NCI-H69 (cell line): ENCODE measurements at regions not wholly inside any gene's neighbourhood (a gene's known extent, or its start where the extent isn't known, plus 50 kb on each side); places are given as distances from the start of the nearest gene placed in this dataset.

ENCODE experiments used
- DNase-seq: peaks from one replicate; lab custom pipeline; 2025; lab: John Stamatoyannopoulos, UW

- no peak for DNase-seq
Measured at GRCh38 chr16:35639233-35640205, 2180.1 kb downstream of the TP53TG3F start.

GRCh38 chr16:35642322-35642835, 2183.0 kb downstream of the TP53TG3F start:
- no peak for DNase-seq

GRCh38 chr16:35651841-35652240, 2192.4 kb downstream of the TP53TG3F start:
- DNase-seq, result no peak

GRCh38 chr16:35664091-35664693, 2204.8 kb downstream of the TP53TG3F start:
- no peak for DNase-seq

- no peak for DNase-seq
Measured at GRCh38 chr16:35685085-35685484, 2225.7 kb downstream of the TP53TG3F start.

- DNase-seq, result no peak
Measured at GRCh38 chr16:35686595-35686994, 2227.2 kb downstream of the TP53TG3F start.

GRCh38 chr16:35687071-35687470, 2227.7 kb downstream of the TP53TG3F start:
- no peak for DNase-seq

- DNase-seq, result no peak
Measured at GRCh38 chr16:35687781-35688180, 2228.4 kb downstream of the TP53TG3F start.

- DNase-seq, result no peak
Measured at GRCh38 chr16:35689764-35690163, 2230.4 kb downstream of the TP53TG3F start.

- DNase-seq, result no peak
Measured at GRCh38 chr16:35690413-35690812, 2231.0 kb downstream of the TP53TG3F start.

- no peak for DNase-seq
Measured at GRCh38 chr16:35691057-35691456, 2231.6 kb downstream of the TP53TG3F start.

GRCh38 chr16:35692824-35693223, 2233.4 kb downstream of the TP53TG3F start:
- no peak for DNase-seq

- DNase-seq, result no peak
Measured at GRCh38 chr16:35706901-35707300, 2247.5 kb downstream of the TP53TG3F start.

GRCh38 chr16:35711435-35711834, 2252.0 kb downstream of the TP53TG3F start:
- DNase-seq, result no peak

- no peak for DNase-seq
Measured at GRCh38 chr16:35711958-35712357, 2252.5 kb downstream of the TP53TG3F start.

- no peak for DNase-seq
Measured at GRCh38 chr16:35713762-35714650, 2254.6 kb downstream of the TP53TG3F start.

GRCh38 chr16:35714665-35715064, 2255.3 kb downstream of the TP53TG3F start:
- DNase-seq, result no peak

GRCh38 chr16:35724551-35724950, 2265.1 kb downstream of the TP53TG3F start:
- no peak for DNase-seq

GRCh38 chr16:35725949-35726348, 2266.5 kb downstream of the TP53TG3F start:
- no peak for DNase-seq

- DNase-seq, result no peak
Measured at GRCh38 chr16:35730251-35730650, 2270.8 kb downstream of the TP53TG3F start.

GRCh38 chr16:35731341-35732040, 2272.1 kb downstream of the TP53TG3F start:
- no peak for DNase-seq
